Right renal cortex interstitium (tissue), 3 donors: ENCODE measurements at regions not wholly inside any gene's neighbourhood (a gene's known extent, or its start where the extent isn't known, plus 50 kb on each side); places are given as distances from the start of the nearest gene placed in this dataset.

Experiments
- DNase-seq, 3 donors: peaks; one replicate each; pipeline ENCODE4 v3.0.0-alpha.2; 2013; ENCODE audit warnings: low read depth in 3 of 3, low spot score in 2 of 3

DNA sequence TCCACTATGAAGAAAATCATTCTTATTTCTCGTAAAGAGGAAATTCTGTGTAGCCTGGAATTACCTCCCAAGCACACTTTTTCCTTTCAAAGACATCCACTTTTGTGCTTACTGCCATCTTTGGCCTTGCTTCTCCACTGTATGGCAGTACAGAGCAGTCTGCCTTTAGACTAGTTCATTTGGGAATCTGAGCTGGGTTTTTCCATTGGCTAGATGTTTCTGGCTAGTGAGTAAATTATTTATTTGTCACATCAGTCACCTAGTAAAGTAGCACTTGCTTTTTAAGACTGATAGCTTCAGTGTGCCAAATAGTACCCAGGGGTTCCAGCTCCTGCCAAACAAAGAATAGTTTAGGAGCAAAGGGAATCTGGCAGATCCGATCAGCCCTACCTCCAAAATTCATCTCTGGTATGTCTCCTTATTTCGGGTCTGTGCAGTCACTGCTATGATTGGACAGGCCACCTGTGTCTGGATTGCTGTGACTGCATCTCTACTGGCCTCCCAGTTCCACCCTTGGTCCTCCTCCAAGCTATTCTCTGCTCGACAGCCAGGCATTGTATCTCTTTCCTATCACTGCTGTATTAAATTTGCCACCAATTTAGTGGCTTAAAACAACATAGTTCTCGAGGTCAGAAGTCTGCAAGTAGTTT lies 97.6 kb downstream of the NUDT12 start:
- DNase-seq = no peak

GRCh38 chr5:103463261-103463660 lies 99.3 kb downstream of the NUDT12 start:
- no peak for DNase-seq

- DNase-seq = no peak
These were observed 101.3 kb downstream of the NUDT12 start for GRCh38 chr5:103461243-103461642.

DNA sequence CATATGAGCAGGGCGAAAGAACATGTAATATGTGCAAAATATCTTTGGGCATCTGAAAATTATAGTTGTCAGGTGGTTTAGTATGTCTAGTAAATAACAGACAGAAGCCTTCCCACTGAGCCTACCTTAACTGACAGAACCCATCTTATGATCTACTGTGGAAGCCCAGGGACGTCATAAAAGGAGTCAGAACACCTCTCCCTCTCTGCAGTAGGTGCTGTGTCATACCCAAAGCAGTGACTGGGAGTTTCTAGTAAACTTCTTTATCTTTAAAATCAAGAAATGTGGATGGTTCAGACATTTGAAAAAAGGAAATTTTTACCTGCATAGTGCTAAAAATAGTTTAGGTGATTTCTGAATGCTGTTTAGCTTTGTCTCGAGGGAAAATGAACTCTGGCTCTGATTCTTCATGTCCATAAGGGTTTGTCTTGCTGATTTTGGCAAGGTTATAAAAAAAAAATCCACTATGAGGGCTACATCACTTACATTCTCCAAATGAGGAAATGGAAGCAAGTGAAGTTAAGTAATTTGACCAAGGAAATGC lies 104.0 kb downstream of the NUDT12 start:
- DNase-seq = no peak

DNA sequence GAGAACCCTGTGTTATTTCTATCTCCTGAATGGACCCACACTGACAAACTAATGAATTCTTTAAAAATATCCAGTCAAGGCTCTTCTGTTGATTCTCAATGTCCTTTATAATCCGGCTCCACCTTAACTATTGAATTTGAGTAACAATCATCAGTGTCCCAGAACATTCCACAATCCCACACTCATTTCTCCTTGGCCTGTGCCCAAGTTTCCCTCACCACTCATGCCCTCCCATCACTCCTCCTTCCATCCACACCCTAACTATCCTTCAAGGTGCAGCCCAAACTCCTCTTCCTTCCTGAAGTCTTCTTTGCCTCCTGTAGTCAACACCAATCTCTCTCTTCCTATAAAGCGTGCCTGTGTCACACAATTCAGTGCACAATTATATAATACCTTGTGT lies 106.1 kb downstream of the NUDT12 start:
- no peak for DNase-seq

DNA sequence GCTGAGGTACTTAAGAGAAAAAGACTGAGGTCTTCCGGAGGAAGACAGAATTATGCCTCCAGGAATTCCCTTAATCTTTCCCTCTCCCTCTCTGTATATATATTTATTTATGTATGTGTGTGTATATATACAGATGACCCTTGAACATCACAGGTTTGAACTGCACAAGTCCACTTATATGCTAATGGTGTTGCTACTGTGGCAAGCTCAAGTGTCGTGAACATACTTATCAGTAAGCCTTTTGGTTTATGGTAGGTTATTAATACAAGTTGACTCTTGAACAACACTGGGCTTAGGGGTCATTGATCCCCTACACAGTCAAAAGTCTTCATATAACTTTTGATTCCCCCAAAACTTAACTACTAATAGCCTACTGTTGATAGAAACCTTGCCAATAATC lies 106.8 kb downstream of the NUDT12 start:
- DNase-seq = no peak

DNA sequence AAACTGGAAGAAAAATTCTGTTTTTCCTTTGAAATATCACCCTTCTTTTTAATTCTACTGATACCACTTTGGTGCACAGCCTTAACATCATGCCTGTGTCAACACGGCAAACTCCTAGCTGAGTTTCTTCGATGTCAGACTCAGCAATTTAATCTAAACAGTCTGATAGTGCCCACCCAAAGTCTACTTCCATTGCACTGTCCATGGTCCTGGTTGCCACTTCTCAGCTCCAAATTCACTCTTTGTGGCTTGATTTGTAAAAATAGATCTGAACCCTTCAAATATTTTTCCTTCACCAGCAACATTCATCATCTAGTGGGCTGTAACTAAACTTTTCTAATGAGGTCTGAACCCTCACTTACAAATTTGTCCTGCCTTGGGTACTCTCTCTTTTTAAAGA lies 107.8 kb downstream of the NUDT12 start:
- DNase-seq = peak in 1 of 3 donors; percentile 2

GRCh38 chr5:103452666-103453065 lies 109.9 kb downstream of the NUDT12 start:
- DNase-seq = no peak

- DNase-seq = no peak
These were observed 110.5 kb downstream of the NUDT12 start for GRCh38 chr5:103452089-103452488.

DNA sequence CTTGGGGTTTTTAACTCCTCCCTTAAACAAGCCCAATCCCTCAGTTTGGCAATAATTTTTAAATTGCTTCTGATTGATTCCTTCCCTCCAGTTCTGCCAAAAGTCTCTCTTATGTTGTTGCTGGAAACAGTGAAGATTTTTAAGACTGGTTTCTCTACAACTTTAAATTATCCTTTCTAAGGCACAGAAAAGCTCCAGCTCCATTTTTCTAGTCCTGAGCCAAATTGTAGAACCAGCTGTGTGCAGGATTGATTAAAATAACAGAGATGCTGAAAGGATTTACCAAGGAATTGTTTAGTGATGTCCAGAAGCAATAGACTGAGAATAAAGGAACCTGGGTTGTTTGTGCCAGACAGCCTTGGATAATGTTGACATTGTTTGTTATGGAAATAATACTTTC lies 111.3 kb downstream of the NUDT12 start:
- no peak for DNase-seq

- no peak for DNase-seq
These were observed 112.1 kb downstream of the NUDT12 start for GRCh38 chr5:103450333-103451061.

DNA sequence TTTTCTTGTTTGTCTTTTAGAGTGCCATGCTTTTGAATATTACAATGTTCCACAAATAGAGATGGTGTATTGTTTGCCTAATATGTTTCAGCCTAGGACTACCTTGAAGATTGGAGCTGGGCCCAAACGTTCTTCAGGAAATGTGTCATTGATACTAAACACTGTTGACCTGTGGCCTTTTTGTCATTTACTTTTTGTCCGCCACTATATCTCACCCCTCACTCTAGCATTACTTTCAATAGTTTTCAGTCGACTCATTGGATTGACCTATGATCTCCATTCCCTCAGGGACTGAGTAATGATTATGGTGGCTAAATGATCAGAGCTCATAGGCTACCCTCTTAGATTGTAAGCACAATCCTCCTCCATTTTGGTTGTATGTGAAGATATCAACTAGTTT lies 115.8 kb downstream of the NUDT12 start:
- no peak for DNase-seq

GRCh38 chr5:103445426-103446035 lies 117.1 kb downstream of the NUDT12 start:
- DNase-seq = no peak

DNA sequence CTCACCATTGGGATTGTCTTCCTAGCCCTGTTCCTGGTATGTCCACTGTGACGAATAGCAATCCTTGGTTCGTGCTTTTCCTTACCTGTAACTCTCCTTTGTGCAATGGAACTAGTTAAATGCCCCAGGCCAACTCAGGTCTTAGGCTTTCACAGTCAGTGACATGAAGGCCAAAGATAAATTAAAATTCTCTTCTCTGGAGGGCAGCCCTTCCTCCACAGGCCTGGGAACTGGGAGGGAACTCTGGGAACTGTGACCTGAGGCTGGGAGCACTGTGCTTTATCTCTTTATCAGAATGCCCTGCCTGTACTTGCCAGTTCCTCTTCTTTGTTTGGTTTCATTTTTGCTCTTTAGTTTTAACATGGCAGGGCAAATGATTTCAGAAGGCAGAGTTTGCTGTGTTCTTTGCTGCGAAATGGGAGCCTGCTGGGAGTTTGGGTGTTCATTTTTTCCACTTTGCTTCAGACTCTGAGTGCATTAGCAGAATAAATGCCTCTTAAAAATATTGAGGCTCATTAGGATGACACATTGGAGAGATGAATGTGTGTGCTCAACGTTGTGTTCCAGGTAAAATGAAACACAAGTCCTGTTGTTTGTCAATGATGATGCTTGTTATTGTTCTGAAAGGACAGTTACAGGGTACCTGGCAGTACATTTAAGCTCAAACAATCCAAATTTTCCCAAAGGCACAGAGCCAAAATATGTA lies 118.1 kb downstream of the NUDT12 start:
- DNase-seq = no peak

DNA sequence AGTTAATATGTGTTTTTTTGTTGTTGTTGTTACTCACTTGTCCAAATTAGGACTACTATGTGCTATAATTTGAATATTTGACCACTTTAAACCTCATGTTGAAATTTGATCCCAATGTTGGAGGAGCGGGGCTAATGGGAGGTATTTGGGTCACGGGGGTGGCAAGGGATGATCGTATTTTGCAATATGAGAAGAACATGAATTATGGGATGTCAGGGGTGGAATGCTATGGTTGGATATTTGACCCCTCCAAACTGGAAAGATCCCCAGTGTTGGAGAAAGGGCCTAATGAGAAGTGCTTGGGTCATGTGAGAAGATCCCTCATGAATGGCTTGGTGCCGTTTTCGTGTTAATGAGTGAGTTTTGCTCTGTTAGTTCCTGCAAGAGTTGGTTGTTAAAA lies 119.8 kb downstream of the NUDT12 start:
- no peak for DNase-seq

DNA sequence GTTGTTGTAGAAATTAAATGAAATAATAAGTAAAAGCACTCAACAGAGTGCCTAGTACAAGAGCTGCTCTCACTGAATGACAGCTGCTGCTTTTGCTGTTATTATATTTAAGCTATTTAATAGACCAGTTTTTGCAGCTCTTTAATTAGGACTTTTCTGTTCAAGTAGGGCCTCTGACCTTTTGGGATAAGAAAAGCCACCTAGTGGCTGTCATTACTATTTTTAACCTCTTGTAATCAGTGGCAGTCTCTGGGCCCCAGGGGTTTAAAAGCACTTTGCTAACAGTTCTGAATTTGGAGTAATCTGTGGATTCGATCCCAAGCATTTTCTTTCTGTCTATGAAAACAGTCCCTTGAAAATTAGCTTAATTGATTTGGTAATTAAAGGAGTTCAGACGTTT lies 121.1 kb downstream of the NUDT12 start:
- no peak for DNase-seq

GRCh38 chr5:103439007-103439406 lies 123.6 kb downstream of the NUDT12 start:
- no peak for DNase-seq

DNA sequence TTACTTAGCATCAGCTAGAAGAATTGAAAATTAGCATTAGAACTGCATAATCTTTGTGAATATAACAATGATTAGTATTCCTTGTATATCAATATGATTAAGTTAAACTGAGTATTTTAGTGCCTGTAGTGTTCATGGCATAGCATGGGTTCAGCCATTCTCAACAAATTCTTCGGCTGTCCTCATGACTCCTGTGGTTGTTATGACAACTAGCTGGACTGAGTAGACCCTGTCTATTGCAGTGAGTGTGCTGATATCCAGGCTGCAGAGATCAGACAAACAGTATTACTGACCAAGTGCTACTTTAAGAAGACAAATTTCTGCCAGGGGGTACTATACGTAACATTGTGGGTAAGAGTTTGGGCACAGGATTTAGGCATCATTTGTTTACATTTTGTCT lies 125.9 kb downstream of the NUDT12 start:
- no peak for DNase-seq

- DNase-seq = no peak
These were observed 126.5 kb downstream of the NUDT12 start for GRCh38 chr5:103436112-103436511.

GRCh38 chr5:103435136-103435889 lies 127.3 kb downstream of the NUDT12 start:
- DNase-seq = no peak

DNA sequence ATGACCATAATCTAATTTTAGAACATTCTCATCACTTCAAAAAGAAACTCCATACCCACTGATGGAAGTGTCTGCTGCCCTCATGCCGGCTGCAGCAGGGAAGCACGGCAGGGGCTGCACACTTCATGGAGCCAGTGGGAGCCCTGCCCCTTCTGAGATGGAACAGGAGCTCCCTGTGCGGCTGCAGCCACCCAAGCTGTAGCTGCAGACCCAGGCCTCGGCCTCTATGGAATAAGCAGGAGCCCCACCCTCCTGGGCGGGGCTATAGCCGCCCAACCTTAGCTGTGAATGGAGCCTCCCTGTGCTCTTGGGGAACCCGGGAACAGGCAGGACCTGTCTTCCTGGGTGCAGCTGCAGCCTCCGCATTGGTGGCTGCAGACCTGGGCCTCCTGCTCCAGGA lies 128.5 kb downstream of the NUDT12 start:
- DNase-seq = no peak
